ENCODE measurements at regions not wholly inside any gene's neighbourhood (a gene's known extent, or its start where the extent isn't known, plus 50 kb on each side); places are given as distances from the start of the nearest gene placed in this dataset.

GRCh38 chr3:144235489-144235888, 263.9 kb downstream of the DIPK2A start:
- H3K27ac ChIP-seq: no peak overlapping the region
- no peaks in the 10 kb centered on the region for H3K4me1 ChIP-seq
- H3K36me3 ChIP-seq: no peaks in the 10 kb centered on the region
- no peak for DNase-seq
- H3K4me3 ChIP-seq: no peak overlapping the region
- no peak overlapping the region for H3K9ac ChIP-seq (ENCODE audit: low read depth in 2 of 2, low read length in 2 of 2)
- H3K27me3 ChIP-seq: no peaks in the 10 kb centered on the region
- intact Hi-C loops (cut with DNase I): no loop called here
- H3K9me3 ChIP-seq: no peaks in the 10 kb centered on the region
- TF ChIP-seq CTCF (IDR thresholded peaks at IDR 0.05): no peak

GRCh38 chr3:144237351-144237750, 265.7 kb downstream of the DIPK2A start:
- no peak overlapping the region for H3K4me3 ChIP-seq
- intact Hi-C loops (cut with DNase I): no loop called here
- H3K4me1 ChIP-seq: no peaks in the 10 kb centered on the region
- no peak overlapping the region for H3K9ac ChIP-seq (ENCODE audit: low read depth in 2 of 2, low read length in 2 of 2)
- TF ChIP-seq CTCF (IDR thresholded peaks at IDR 0.05): no peak
- no peak for DNase-seq
- H3K36me3 ChIP-seq: no peaks in the 10 kb centered on the region
- H3K9me3 ChIP-seq: no peaks in the 10 kb centered on the region
- H3K27ac ChIP-seq: no peak overlapping the region
- no peaks in the 10 kb centered on the region for H3K27me3 ChIP-seq

GRCh38 chr3:144241404-144241803, 269.8 kb downstream of the DIPK2A start:
- H3K9me3 ChIP-seq: no peaks in the 10 kb centered on the region
- no peak for TF ChIP-seq CTCF (IDR thresholded peaks at IDR 0.05)
- H3K27ac ChIP-seq: no peak overlapping the region
- no peaks in the 10 kb centered on the region for H3K4me1 ChIP-seq
- DNase-seq: no peak
- no peaks in the 10 kb centered on the region for H3K36me3 ChIP-seq
- no peaks in the 10 kb centered on the region for H3K27me3 ChIP-seq
- H3K9ac ChIP-seq (ENCODE audit: low read depth in 2 of 2, low read length in 2 of 2): no peak overlapping the region
- no peak overlapping the region for H3K4me3 ChIP-seq
- intact Hi-C loops (cut with DNase I): no loop called here

GRCh38 chr3:144242747-144243146, 271.1 kb downstream of the DIPK2A start:
- no peak for TF ChIP-seq CTCF (IDR thresholded peaks at IDR 0.05)
- intact Hi-C loops (cut with DNase I): no loop called here
- H3K9ac ChIP-seq (ENCODE audit: low read depth in 2 of 2, low read length in 2 of 2): no peak overlapping the region
- DNase-seq: no peak
- H3K4me3 ChIP-seq: no peak overlapping the region
- H3K36me3 ChIP-seq: no peaks in the 10 kb centered on the region
- H3K27me3 ChIP-seq: no peaks in the 10 kb centered on the region
- H3K4me1 ChIP-seq: no peaks in the 10 kb centered on the region
- no peak overlapping the region for H3K27ac ChIP-seq
- no peaks in the 10 kb centered on the region for H3K9me3 ChIP-seq

- Histone ChIP-seq H3K4me3 (no peak overlapping the region), H3K9me3 (no peaks in the 10 kb centered on the region), H3K4me1 (no peaks in the 10 kb centered on the region), H3K27ac (no peak overlapping the region), H3K9ac (ENCODE audit: low read depth in 2 of 2, low read length in 2 of 2) (no peak overlapping the region), H3K36me3 (no peaks in the 10 kb centered on the region), H3K27me3 (no peaks in the 10 kb centered on the region)
- no peak for TF ChIP-seq CTCF (IDR thresholded peaks at IDR 0.05)
- intact Hi-C loops (cut with DNase I): no loop called here
- DNase-seq: no peak
Measured at GRCh38 chr3:144244662-144245061, 273.0 kb downstream of the DIPK2A start.

GRCh38 chr3:144252896-144253295, 281.3 kb downstream of the DIPK2A start:
- intact Hi-C loops (cut with DNase I): no loop called here
- no peak overlapping the region for H3K4me3 ChIP-seq
- no peak overlapping the region for H3K9ac ChIP-seq (ENCODE audit: low read depth in 2 of 2, low read length in 2 of 2)
- DNase-seq: no peak
- H3K4me1 ChIP-seq: no peaks in the 10 kb centered on the region
- no peak overlapping the region for H3K27ac ChIP-seq
- no peak for TF ChIP-seq CTCF (IDR thresholded peaks at IDR 0.05)
- H3K9me3 ChIP-seq: no peaks in the 10 kb centered on the region
- H3K27me3 ChIP-seq: no peaks in the 10 kb centered on the region
- H3K36me3 ChIP-seq: no peaks in the 10 kb centered on the region

Measured in colonic mucosa (tissue), 4 donors.